Astrocyte of the spinal cord (primary cell): ENCODE measurements at regions not wholly inside any gene's neighbourhood (a gene's known extent, or its start where the extent isn't known, plus 50 kb on each side); places are given as distances from the start of the nearest gene placed in this dataset.
"Not testable (repeated sequence)": the region's sequence is repeated elsewhere in the genome, so short reads cannot be mapped to it uniquely, and the experiment has no call there.

Experiments used
- DNase-seq: peaks from one replicate; pipeline ENCODE4 v3.0.0; 2011; ENCODE audit warnings: low read depth, low spot score
- H3K4me3 ChIP-seq: 2 replicates; pipeline ENCODE4 v1.5.1; 2011; ENCODE audit warnings: low read depth, mild to moderate bottlenecking, low read length, moderate library complexity
- in situ Hi-C: cut with HindIII; loops from 2 replicates; pipeline ENCODE4 v1.10.0; 2017; ENCODE audit warnings: low sequenced_read_pairs
- TF ChIP-seq, protein P1 (sequence below): IDR thresholded peaks from 2 replicates; pipeline ENCODE4 v1.5.1; 2012; ENCODE audit warnings: low read depth, mild to moderate bottlenecking, low read length, inconsistent platforms

DNA sequence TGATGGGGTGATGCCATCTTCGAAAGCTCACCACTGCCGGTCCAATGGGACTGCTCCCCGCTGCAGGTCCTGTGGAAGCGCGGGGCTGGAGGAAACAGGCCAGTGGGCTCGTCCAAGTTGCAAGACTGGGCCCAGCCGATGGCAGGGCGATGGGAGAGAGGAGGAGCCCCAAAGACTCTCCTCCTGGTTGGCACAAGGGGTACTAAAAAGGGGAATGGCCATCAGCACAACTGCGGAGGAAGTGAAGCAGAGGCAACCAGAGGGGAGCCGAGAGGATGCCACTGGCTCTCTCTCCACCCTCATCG lies 357.1 kb downstream of the SHANK2 start:
- TF ChIP-seq, protein P1, sequence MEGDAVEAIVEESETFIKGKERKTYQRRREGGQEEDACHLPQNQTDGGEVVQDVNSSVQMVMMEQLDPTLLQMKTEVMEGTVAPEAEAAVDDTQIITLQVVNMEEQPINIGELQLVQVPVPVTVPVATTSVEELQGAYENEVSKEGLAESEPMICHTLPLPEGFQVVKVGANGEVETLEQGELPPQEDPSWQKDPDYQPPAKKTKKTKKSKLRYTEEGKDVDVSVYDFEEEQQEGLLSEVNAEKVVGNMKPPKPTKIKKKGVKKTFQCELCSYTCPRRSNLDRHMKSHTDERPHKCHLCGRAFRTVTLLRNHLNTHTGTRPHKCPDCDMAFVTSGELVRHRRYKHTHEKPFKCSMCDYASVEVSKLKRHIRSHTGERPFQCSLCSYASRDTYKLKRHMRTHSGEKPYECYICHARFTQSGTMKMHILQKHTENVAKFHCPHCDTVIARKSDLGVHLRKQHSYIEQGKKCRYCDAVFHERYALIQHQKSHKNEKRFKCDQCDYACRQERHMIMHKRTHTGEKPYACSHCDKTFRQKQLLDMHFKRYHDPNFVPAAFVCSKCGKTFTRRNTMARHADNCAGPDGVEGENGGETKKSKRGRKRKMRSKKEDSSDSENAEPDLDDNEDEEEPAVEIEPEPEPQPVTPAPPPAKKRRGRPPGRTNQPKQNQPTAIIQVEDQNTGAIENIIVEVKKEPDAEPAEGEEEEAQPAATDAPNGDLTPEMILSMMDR = no peak
- DNase-seq = no peak
- H3K4me3 ChIP-seq = no peak overlapping the region
- in situ Hi-C loops = no loop called here

DNA sequence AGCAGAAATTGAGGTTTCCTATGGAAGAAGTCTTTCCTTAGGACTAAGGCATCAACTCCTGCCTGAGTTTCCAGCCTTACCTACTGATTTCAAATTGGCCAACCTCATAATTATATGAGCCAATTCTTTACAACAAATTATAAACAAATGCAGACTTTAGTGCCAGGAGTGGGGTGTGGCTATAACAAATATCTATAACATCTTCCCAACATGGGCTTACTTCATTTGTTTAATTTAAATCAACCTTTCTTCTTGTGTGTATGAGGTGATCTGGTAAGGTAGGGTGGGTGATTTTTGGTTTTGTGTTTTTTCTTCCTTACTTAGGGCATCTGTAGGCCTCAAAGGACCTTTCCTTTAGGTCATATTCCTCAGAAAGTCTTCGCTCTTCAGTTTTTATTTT lies 354.9 kb downstream of the SHANK2 start:
- TF ChIP-seq, protein P1 = no peak
- in situ Hi-C loops = no loop called here
- no peak overlapping the region for H3K4me3 ChIP-seq
- DNase-seq = no peak

- TF ChIP-seq, protein P1 = no peak
- no peak for DNase-seq
- no peak overlapping the region for H3K4me3 ChIP-seq
- in situ Hi-C loops = no loop called here
Measured at GRCh38 chr11:70899616-70900015, 352.8 kb downstream of the SHANK2 start.

DNA sequence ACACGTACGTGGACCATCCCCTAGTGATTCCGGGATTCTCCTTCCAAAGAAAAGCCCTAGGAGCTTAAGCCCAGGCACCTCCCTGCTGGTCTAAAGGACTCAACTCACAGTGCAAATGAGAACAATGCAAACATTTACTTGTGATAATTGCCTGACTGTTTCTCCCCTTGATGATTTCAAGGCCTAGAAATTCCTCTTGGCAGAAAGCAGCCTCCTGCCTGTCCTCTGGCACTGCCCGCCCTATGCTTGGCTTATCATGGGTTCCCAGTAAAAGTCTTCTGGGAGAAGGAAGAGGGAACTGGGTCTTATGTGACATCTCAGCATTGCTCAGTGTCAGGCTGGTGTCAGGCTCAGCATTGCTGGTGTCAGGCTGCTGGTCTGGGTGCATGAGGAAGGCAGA lies 351.8 kb downstream of the SHANK2 start:
- in situ Hi-C loops = no loop called here
- DNase-seq = no peak
- TF ChIP-seq, protein P1 = no peak
- no peak overlapping the region for H3K4me3 ChIP-seq

DNA sequence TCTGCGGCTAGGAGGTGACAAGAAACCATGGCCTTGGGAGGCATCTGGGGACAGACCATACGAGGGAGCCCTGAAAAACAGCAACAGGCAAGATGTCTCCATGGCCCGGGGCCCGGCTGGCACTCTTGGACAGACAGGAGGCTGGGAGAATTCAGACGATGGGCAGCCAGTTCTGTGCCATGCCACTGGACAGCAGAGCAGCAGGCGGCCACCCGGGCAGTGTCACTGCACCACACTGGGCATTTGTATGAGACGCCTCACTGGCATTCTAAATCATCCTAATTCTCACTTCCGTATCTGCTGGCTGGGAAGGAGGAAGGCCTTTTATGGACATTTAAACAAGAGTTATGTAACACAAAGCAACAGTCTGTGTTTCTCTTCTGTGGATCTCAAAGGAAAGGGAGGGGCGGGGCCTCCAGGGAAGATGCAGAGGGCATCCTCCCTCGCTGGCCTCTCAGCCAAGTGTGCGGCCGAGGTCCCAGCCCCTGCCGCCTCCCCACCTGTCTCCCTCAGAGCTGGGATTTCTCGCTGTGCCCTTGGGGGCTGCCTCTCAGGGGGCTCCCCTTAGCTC lies 350.3 kb downstream of the SHANK2 start:
- TF ChIP-seq, protein P1 = no peak
- in situ Hi-C loops = no loop called here
- no peak overlapping the region for H3K4me3 ChIP-seq
- DNase-seq = no peak

DNA sequence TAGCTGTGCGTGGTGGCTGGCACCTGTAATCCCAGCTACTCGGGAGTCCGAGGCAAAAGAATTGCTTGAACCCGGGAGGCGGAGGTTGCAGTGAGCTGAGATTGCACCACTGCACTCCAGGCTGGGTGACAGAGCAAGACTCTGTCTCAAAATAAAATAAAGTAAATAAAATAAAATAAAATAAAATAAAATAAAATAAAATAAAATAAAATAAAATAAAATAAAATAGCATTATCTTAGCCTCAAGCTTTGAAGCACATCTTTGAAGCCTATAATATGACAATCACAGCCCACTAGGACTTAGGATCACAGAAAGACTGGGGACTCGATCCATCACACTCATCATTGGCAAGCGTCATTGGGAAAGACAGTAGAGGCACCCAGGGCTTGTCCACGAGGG lies 349.1 kb downstream of the SHANK2 start:
- in situ Hi-C loops, H3K4me3 ChIP-seq, DNase-seq: not testable (repeated sequence)

DNA sequence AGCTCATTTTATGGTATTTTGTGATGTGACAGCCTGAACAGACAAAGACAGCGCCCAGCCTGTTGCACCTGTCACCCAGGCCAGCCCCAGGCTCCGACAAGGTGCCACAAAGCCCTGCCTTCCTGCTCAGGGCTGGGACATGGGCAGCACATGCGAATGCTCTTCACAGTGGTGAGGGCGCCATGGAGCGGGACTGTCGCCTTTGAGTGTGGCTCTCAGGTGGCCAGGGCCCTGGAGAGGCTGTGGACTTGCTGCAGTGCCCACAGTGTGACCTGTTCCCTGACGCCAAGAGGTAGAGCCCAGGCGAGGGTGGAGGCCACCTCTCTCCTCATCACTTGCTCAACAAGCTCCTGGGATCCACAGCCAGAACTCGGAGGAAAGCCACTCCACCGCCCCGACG lies 346.3 kb downstream of the SHANK2 start:
- TF ChIP-seq, protein P1 = no peak
- no peak for DNase-seq
- in situ Hi-C loops = no loop called here
- no peak overlapping the region for H3K4me3 ChIP-seq
